D721Med (cell line): ENCODE measurements at regions not wholly inside any gene's neighbourhood (a gene's known extent, or its start where the extent isn't known, plus 50 kb on each side); places are given as distances from the start of the nearest gene placed in this dataset.
"Not testable (repeated sequence)": the region's sequence is repeated elsewhere in the genome, so short reads cannot be mapped to it uniquely, and the experiment has no call there.

Experiments
- DNase-seq: peaks from one replicate; pipeline ENCODE4 v3.0.0; 2011; ENCODE audit warnings: low spot score; ENCODE audit not compliant: insufficient read length
- FAIRE-seq: peaks from 2 replicates; lab custom pipeline; 2011; peaks lifted over from hg19 to GRCh38; lab: Jason Lieb, UNC
- TF ChIP-seq, protein P1 (sequence below): IDR thresholded peaks from 2 replicates; pipeline ENCODE4 v1.5.1; 2012; ENCODE audit warnings: mild to moderate bottlenecking, control low read depth; ENCODE audit not compliant: insufficient read depth; ENCODE audit errors: missing control alignments

DNA sequence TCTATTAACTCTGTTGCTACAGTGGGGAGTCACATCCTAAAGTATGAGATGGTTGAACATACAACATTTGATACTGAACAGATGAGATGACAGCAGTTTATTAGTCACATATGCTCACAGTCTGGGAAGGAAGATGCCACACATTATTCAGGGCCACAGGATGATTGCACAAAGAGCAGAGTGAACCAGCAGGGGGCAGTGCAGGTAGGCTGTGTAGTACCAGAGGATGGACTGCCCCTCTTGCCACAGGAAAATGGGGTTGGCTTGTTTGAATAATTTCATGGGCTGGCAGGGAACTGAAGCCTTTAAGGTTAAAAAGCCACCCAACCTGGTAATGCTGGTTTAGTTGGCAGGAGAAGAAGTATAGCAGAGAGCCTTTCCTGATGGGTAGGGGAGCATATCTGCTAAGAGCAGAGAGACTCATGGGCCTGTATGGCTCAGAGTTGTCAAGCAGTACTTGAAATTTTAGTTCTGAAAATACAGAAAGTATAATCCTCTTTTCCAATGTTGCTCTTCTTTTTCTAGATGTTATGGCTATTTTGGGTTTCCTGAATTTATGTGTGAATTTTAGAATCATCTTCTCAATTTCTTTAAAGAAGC lies 180.4 kb upstream of the B3GAT1 start:
- no peak for DNase-seq
- FAIRE-seq: peak; percentile 71
- TF ChIP-seq, protein P1, sequence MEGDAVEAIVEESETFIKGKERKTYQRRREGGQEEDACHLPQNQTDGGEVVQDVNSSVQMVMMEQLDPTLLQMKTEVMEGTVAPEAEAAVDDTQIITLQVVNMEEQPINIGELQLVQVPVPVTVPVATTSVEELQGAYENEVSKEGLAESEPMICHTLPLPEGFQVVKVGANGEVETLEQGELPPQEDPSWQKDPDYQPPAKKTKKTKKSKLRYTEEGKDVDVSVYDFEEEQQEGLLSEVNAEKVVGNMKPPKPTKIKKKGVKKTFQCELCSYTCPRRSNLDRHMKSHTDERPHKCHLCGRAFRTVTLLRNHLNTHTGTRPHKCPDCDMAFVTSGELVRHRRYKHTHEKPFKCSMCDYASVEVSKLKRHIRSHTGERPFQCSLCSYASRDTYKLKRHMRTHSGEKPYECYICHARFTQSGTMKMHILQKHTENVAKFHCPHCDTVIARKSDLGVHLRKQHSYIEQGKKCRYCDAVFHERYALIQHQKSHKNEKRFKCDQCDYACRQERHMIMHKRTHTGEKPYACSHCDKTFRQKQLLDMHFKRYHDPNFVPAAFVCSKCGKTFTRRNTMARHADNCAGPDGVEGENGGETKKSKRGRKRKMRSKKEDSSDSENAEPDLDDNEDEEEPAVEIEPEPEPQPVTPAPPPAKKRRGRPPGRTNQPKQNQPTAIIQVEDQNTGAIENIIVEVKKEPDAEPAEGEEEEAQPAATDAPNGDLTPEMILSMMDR: peak; percentile 52

DNA sequence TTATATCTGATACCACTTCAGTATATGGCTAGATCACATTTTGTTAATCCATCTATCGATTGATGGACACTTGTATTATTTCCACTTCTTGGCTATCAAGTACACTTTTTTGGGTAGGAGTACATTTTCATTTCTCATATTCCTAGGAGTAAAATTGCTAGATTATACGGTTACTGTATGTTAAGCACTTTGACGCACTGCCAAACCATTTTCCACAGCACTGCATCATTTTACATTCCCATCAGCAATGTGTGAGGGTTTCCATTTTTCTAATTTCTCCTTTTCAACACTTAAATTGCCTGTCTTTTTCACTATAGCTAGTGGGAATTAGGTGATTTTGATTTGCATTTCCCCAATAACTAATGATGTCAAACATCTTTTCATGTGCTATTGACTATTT lies 179.3 kb upstream of the B3GAT1 start:
- FAIRE-seq (no peak), DNase-seq (no peak)
- TF ChIP-seq, protein P1: no peak

- DNase-seq (no peak), FAIRE-seq (no peak)
- TF ChIP-seq, protein P1: no peak
These were observed 177.1 kb upstream of the B3GAT1 start for GRCh38 chr11:134589129-134589528.

DNA sequence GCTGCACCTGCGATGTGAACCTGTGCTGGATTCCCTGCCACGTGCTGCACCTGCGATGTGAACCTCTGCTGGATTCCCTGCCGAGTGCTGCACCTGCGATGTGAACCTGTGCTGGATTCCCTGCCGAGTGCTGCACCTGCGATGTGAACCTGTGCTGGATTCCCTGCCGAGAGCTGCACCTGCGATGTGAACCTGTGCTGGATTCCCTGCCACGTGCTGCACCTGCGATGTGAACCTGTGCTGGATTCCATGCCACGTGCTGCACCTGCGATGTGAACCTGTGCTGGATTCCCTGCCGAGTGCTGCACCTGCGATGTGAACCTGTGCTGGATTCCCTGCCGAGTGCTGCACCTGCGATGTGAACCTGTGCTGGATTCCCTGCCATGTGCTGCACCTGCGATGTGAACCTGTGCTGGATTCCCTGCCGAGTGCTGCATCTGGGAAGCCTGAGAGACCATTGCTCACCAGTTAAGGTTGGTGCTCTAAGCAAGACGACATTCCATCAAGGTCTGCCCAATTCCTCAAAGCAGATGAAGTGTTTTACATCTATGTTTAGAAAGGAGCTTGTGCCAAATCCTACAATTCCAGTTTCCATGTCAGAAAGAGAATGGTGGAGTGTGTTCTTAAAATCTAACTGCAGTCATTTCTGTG lies 176.5 kb upstream of the B3GAT1 start:
- not testable (repeated sequence) for FAIRE-seq, DNase-seq

GRCh38 chr11:134587345-134587744 lies 175.3 kb upstream of the B3GAT1 start:
- TF ChIP-seq, protein P1: no peak
- FAIRE-seq (no peak), DNase-seq (no peak)

DNA sequence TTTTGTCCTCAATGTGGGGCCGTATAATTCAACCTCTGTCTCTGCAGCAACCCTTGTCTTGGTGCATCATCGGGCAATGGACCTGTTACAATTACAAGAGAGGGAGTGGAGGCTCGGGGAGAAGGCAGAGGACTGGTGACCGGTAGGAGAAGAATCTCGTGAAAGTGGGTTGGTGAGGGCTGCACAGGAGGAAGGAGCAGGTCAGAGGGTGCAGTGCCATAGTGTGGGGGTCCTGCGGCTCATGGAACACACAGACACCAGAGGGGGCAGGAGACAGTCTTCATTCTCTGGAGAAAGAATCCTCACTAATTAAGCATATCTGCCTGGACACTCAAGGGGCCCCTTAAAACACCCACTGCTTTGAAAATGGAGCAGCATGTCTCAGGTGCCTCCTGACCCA lies 174.7 kb upstream of the B3GAT1 start:
- TF ChIP-seq, protein P1: no peak
- FAIRE-seq: no peak

DNA sequence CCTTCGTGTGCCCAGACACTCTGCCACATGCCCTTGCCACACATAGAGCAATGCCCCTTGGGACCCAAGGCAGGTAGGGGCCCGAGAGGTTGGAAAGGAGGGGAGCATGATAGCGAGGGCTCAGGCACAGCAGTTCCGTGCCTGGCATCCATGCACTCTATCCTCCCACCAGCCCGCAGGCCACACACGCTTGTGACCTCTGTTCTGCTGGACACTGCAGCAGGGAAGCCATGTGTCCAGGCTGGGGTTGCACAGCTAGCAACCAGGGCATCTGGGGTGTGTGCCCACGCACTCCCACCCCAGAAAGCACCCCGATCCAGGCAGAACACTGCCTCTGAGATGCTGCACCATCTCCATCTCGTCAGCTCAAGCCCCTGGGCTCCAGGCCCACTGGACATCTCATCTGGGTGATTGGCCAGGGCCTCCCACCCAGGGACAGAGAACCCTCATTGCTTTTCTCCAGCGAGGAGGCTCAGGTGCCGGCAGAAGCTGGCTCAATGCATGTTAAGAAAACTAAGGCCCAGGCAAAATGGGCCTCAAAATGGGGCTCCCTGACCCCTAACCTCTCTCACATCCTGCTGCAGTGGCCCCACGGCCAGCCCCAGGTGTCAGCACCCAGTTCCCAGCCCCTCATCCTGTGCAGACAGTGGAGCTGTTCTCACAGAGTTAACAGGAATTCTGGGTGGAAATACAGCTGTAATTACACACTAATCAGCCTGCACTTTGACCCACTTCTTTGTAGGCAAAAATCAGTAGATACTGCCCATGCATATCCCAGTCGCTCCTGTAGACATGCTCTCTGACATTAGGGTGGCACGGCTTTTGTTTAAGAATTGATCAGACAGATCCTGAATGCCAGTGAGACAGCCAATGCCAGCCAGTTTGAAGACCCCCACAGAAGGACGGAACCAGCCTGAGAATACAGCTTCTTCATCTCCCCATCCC lies 173.9 kb upstream of the B3GAT1 start:
- no peak for FAIRE-seq
- DNase-seq: no peak
- TF ChIP-seq, protein P1: no peak

More for the DNA sequence above, 174.7 kb upstream of the B3GAT1 start:
- no peak for DNase-seq
